GM19023 (cell line): ENCODE measurements at regions not wholly inside any gene's neighbourhood (a gene's known extent, or its start where the extent isn't known, plus 50 kb on each side); places are given as distances from the start of the nearest gene placed in this dataset.

Experiments used
- ATAC-seq: cut with Tn5 transposase; IDR thresholded peaks from one replicate; pipeline ENCODE4 v1.9.1; 2021; ENCODE audit warnings: mild to moderate bottlenecking, moderate library complexity; ENCODE audit not compliant: unreplicated experiment

- ATAC-seq: no peak
Observed at GRCh38 chr1:199033661-199034060, 394.8 kb downstream of the PTPRC start.

GRCh38 chr1:199038156-199038555, 399.3 kb downstream of the PTPRC start:
- no peak for ATAC-seq

GRCh38 chr1:199040076-199040905, 401.5 kb downstream of the PTPRC start:
- no peak for ATAC-seq

- peak; percentile 98 for ATAC-seq
Observed at GRCh38 chr1:199041173-199041914, 402.5 kb downstream of the PTPRC start.

GRCh38 chr1:199042193-199042592, 403.4 kb downstream of the PTPRC start:
- ATAC-seq: no peak

- no peak for ATAC-seq
Observed at GRCh38 chr1:199044191-199044590, 405.4 kb downstream of the PTPRC start.

GRCh38 chr1:199046618-199047017, 407.8 kb downstream of the PTPRC start:
- no peak for ATAC-seq

GRCh38 chr1:199054694-199055093, 415.9 kb downstream of the PTPRC start:
- no peak for ATAC-seq

GRCh38 chr1:199057322-199057721, 418.5 kb downstream of the PTPRC start:
- ATAC-seq: no peak

GRCh38 chr1:199058281-199058680, 419.4 kb downstream of the PTPRC start:
- no peak for ATAC-seq

GRCh38 chr1:199064971-199065370, 426.1 kb downstream of the PTPRC start:
- ATAC-seq: no peak

GRCh38 chr1:199067483-199067882, 428.6 kb downstream of the PTPRC start:
- ATAC-seq: peak; percentile 63

GRCh38 chr1:199071080-199071479, 432.2 kb downstream of the PTPRC start:
- ATAC-seq: no peak

GRCh38 chr1:199073166-199073565, 434.3 kb downstream of the PTPRC start:
- no peak for ATAC-seq

- no peak for ATAC-seq
Observed at GRCh38 chr1:199075792-199076191, 437.0 kb downstream of the PTPRC start.

- no peak for ATAC-seq
Observed at GRCh38 chr1:199079994-199080393, 441.2 kb downstream of the PTPRC start.

- ATAC-seq: peak; percentile 83
Observed at GRCh38 chr1:199081739-199082138, 442.9 kb downstream of the PTPRC start.

GRCh38 chr1:199082778-199083389, 444.0 kb downstream of the PTPRC start:
- no peak for ATAC-seq

- ATAC-seq: no peak
Observed at GRCh38 chr1:199083680-199084079, 444.8 kb downstream of the PTPRC start.

- ATAC-seq: no peak
Observed at GRCh38 chr1:199084293-199084692, 445.5 kb downstream of the PTPRC start.

- no peak for ATAC-seq
Observed at GRCh38 chr1:199085903-199086302, 447.1 kb downstream of the PTPRC start.

- ATAC-seq: no peak
Observed at GRCh38 chr1:199087144-199087543, 448.3 kb downstream of the PTPRC start.
